HEK293T (cell line): ENCODE measurements at regions not wholly inside any gene's neighbourhood (a gene's known extent, or its start where the extent isn't known, plus 50 kb on each side); places are given as distances from the start of the nearest gene placed in this dataset.
"Not testable (repeated sequence)": the region's sequence is repeated elsewhere in the genome, so short reads cannot be mapped to it uniquely, and the experiment has no call there.

Source experiments
- BHLHE40 ChIP-seq: fragments of 450-650 bp; IDR thresholded peaks from 2 replicates; pipeline ENCODE4 v1.6.1; 2016; ENCODE audit warnings: mild to moderate bottlenecking, moderate library complexity, borderline replicate concordance
- CTBP1 ChIP-seq: fragments of 450-650 bp; IDR thresholded peaks from 2 replicates; pipeline ENCODE4 v1.6.1; 2016; ENCODE audit warnings: borderline replicate concordance
- ELF4 ChIP-seq: fragments of 450-650 bp; IDR thresholded peaks from 2 replicates; pipeline ENCODE4 v1.6.1; 2017; ENCODE audit warnings: antibody characterized with exemption
- FOXA1 ChIP-seq: fragments of 450-650 bp; IDR thresholded peaks from 2 replicates; pipeline ENCODE4 v1.6.1; 2016; ENCODE audit warnings: mild to moderate bottlenecking
- FOXK2 ChIP-seq: fragments of 450-650 bp; IDR thresholded peaks from 2 replicates; pipeline ENCODE4 v1.6.1; 2016; ENCODE audit warnings: mild to moderate bottlenecking
- FOXM1 ChIP-seq: fragments of 450-650 bp; IDR thresholded peaks from 2 replicates; pipeline ENCODE4 v1.6.1; 2017; ENCODE audit warnings: mild to moderate bottlenecking, borderline replicate concordance
- HDGF ChIP-seq: fragments of 450-650 bp; IDR thresholded peaks from 2 replicates; pipeline ENCODE4 v1.6.1; 2017; ENCODE audit warnings: antibody characterized with exemption, borderline replicate concordance
- LEF1 ChIP-seq: fragments of 450-650 bp; IDR thresholded peaks from 2 replicates; pipeline ENCODE4 v1.6.1; 2017; ENCODE audit warnings: mild to moderate bottlenecking, borderline replicate concordance
- NFRKB ChIP-seq: fragments of 450-650 bp; IDR thresholded peaks from 2 replicates; pipeline ENCODE4 v1.6.1; 2016; ENCODE audit warnings: mild to moderate bottlenecking, moderate library complexity
- SP1 ChIP-seq: fragments of 450-650 bp; IDR thresholded peaks from 2 replicates; pipeline ENCODE4 v1.6.1; 2017
- SUZ12 ChIP-seq: fragments of 450-650 bp; IDR thresholded peaks from 2 replicates; pipeline ENCODE4 v1.6.1; 2016; ENCODE audit warnings: mild to moderate bottlenecking
- TARDBP ChIP-seq: fragments of 450-650 bp; IDR thresholded peaks from 2 replicates; pipeline ENCODE4 v1.6.1; 2016
- ZNF384 ChIP-seq: fragments of 450-650 bp; IDR thresholded peaks from 2 replicates; pipeline ENCODE4 v1.6.1; 2016
- TF ChIP-seq, protein P1 (sequence below): fragments of 450-650 bp; IDR thresholded peaks from 2 replicates; pipeline ENCODE4 v1.6.1; 2016

- not testable (repeated sequence) for TF ChIP-seq SUZ12, TARDBP, SP1, FOXK2, CTBP1, FOXM1, FOXA1, BHLHE40, HDGF, ZNF384, ELF4, NFRKB, LEF1
- TF ChIP-seq, protein P1, sequence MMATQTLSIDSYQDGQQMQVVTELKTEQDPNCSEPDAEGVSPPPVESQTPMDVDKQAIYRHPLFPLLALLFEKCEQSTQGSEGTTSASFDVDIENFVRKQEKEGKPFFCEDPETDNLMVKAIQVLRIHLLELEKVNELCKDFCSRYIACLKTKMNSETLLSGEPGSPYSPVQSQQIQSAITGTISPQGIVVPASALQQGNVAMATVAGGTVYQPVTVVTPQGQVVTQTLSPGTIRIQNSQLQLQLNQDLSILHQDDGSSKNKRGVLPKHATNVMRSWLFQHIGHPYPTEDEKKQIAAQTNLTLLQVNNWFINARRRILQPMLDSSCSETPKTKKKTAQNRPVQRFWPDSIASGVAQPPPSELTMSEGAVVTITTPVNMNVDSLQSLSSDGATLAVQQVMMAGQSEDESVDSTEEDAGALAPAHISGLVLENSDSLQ = not testable (repeated sequence)
Measured at GRCh38 chr18:60178224-60178623, 194.4 kb downstream of the MC4R start.
